Caki2 (cell line): ENCODE measurements at regions not wholly inside any gene's neighbourhood (a gene's known extent, or its start where the extent isn't known, plus 50 kb on each side); places are given as distances from the start of the nearest gene placed in this dataset.

Source experiments
- DNase-seq: peaks from one replicate; pipeline ENCODE4 v3.0.0-alpha.2; 2015; ENCODE audit warnings: low read depth
- in situ Hi-C: cut with HindIII; loops from 2 replicates; pipeline ENCODE4 v1.10.0; 2016; ENCODE audit warnings: low sequenced_read_pairs, low pct_unique_long_range_greater_than_20kb, mixed read lengths

- in situ Hi-C loops, result no loop called here
- no peak for DNase-seq
These were observed 387.8 kb downstream of the GADD45G start for GRCh38 chr9:89992326-89993198.

GRCh38 chr9:89993678-89994630, 389.1 kb downstream of the GADD45G start:
- in situ Hi-C loops, result no loop called here
- DNase-seq, result peak; percentile 10

DNA sequence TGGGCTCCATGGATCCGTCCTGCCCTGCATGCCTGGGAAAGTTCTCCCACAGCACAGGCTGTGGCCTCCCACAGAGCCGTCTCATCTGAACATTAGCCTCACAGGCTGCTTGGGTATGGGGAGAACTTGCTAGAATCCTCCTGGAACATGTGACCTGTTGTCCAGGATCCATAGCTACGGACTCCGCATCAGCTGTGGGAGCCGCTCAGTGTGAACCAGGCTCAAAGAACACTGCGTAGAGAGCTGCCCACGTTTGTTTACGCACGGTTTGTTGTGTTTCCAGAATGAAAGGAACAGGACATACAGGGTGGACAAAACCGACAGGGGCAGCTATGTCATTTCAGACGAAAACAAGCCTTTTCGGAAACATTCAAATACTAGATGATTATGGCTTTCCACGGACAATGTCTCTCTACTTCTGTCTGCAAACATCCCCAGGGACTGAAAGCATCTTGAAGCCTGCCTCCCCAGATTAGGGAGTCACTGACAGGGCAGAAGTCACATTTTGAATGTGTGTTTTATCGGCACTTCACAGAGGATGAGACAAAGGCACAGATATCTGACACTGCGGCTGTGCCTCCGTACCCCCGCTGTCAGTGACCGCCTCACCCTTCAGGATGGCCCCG, 390.3 kb downstream of the GADD45G start:
- in situ Hi-C loops, result no loop called here
- no peak for DNase-seq

- DNase-seq, result no peak
- in situ Hi-C loops, result no loop called here
These were observed 391.3 kb downstream of the GADD45G start for GRCh38 chr9:89996116-89996515.

DNA sequence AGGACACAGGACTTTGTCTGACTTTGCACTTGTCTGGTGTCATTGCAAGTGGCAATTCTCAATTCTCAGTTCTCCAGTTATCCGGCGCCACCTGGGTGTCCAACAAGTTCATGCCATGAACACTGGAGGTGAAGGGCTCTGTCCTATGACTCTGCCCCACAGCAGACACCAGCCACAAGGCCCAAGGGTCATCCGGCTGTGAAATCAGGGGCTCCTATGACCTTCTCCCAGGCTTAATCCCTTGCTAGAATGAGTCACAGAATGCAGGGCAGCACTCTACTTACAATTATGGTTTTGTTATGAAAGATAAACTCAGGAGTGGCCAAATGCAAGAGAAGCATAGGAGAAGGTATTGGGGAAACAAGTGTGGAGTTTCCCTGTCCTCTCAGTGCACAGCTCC, 392.0 kb downstream of the GADD45G start:
- peak; percentile 9 for DNase-seq
- in situ Hi-C loops, result no loop called here

- in situ Hi-C loops, result no loop called here
- no peak for DNase-seq
These were observed 393.8 kb downstream of the GADD45G start for GRCh38 chr9:89998633-89999032.

GRCh38 chr9:89999176-89999533, 394.3 kb downstream of the GADD45G start:
- in situ Hi-C loops, result no loop called here

DNA sequence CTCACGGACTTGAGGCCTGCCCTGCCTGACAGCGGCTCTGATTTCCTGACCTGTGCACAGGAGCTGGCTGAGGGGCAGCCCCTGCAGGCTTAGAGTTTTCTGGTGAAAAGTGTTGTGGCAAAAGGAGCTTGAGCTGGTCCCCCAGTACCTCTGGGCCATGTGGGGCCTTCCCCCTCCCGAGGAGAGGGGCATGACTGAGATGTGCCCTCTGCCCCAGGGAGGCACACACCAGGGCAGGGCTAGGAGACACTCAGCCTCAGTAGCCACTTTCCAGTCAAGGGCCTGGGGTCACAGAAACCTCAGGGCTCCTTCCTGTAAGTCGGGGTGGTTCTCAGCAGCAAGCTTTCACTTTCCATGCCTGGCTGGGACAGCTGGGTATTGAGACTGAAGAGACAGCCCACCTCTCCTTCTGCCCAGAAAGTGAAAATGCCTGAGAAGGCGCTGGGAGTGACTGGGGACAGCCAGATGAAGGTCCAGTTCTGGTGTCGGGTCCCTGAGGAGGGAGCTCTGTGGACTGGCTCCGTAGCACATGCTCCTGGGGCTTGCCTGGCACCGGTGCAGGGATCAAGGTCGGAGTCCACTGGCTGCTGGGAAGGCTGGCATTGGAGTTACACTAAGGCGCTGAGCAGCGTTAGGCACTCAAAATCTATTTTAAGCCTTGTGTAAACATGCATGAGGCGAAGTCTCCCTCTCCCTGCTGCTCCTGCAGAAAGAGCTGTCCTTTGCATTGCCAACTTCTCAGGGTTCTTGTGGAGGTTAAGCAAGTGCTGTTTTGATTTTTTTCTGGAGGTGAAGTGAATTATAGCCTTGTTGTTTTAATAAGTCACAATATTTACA, 394.9 kb downstream of the GADD45G start:
- DNase-seq, result no peak
- in situ Hi-C loops, result no loop called here

More at GRCh38 chr9:89999176-89999533, 394.3 kb downstream of the GADD45G start:
- no peak for DNase-seq

- in situ Hi-C loops, result no loop called here
These were observed 396.1 kb downstream of the GADD45G start for GRCh38 chr9:90000925-90001324.

DNA sequence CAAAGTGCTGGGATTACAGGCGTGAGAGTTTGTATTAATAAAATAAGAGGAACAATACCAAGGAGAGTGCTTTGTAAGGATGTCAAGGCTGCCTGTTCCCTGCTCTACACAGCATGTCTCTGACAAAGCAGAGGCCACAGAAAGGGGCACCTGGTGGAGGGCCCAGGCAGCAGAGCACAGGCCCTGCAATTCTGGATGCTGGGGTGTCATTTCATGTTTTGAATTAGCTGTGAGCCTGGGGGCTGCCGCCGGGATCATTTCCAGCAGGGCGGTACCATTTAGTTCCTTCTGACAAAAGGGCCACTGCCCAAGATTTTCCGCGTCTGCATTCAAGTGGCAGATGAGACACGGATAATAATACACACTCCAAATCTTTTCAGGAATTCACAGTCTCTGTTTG, 396.9 kb downstream of the GADD45G start:
- DNase-seq, result no peak
- in situ Hi-C loops, result no loop called here

More at GRCh38 chr9:90000925-90001324, 396.1 kb downstream of the GADD45G start:
- no peak for DNase-seq

GRCh38 chr9:90002397-90003271, 397.8 kb downstream of the GADD45G start:
- in situ Hi-C loops, result no loop called here
- no peak for DNase-seq

DNA sequence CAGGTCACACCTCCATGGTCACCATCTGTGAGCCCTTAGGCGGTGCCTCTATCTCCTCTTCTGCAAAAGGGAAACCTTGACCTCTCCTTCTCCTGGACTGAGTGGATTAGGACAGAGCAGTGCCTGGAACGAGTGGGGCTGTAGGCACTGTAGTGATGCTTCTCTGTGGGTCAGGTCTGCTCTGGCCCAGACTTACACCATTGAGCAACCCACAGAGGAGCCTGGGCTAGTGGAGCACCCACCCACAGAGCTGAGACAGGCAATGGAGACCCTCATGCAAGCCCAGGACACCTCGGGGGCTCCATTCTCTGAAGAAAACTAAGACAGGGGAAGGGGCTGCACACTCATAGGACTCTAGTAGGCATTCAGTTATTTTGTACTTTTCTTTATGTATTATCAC, 400.6 kb downstream of the GADD45G start:
- no peak for DNase-seq
- in situ Hi-C loops, result no loop called here

GRCh38 chr9:90007516-90008440, 403.0 kb downstream of the GADD45G start:
- DNase-seq, result no peak
- in situ Hi-C loops, result no loop called here

GRCh38 chr9:90009447-90009846, 404.6 kb downstream of the GADD45G start:
- DNase-seq, result no peak
- in situ Hi-C loops, result no loop called here

- no peak for DNase-seq
- in situ Hi-C loops, result no loop called here
These were observed 406.0 kb downstream of the GADD45G start for GRCh38 chr9:90010793-90011192.

DNA sequence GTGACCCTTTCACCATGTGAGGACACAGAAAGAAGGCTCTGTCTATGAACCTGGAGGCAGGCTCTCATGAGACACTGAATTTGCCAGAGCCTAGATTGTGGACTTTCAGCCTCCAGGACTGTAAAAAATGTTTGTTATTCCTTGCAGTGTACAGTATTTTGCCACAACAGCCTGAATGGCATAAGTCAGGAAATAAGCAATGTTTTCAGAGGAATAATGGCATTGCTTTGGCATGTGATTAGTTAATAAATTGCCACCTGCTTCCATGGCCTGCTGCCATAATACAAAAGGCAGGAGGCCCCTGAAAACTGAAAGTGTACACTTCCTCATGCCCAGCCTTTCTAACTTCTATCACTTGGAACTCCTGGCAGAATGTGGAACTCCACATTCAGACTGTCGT, 408.1 kb downstream of the GADD45G start:
- in situ Hi-C loops, result no loop called here
- no peak for DNase-seq
